PC-3 (cell line): ENCODE measurements at regions not wholly inside any gene's neighbourhood (a gene's known extent, or its start where the extent isn't known, plus 50 kb on each side); places are given as distances from the start of the nearest gene placed in this dataset.

Experiments
- ATAC-seq: fragments of 200-7000 bp; cut with Tn5 transposase; 2 replicates; pipeline ENCODE4 v1.9.1; 2020; ENCODE audit warnings: mild to moderate bottlenecking, moderate library complexity
- BruUV-seq: library from RNA; stranded (reverse); fragments of 400-500 nt; replicated peaks from 2 replicates; lab custom pipeline; 2021; lab: Mats Ljungman, UMichigan
- CTCF ChIA-PET: fragments of 300-600 bp; sonication (Branson Sonifier 250); formaldehyde crosslinking; loops from one replicate; lab custom pipeline; 2022; ENCODE audit warnings: antibody characterized with exemption; lab: Charles Lee
- POLR2A ChIA-PET: fragments of 300-600 bp; sonication (Branson Sonifier 250); formaldehyde crosslinking; loops from one replicate; lab custom pipeline; 2022; ENCODE audit warnings: antibody characterized with exemption; ENCODE audit not compliant: unreplicated experiment; lab: Charles Lee
- DNase-seq: peaks from one replicate; pipeline ENCODE4 v3.0.0-alpha.2; 2015
- H2AFZ ChIP-seq: fragments of 300-600 bp; sonication (generic); 2 replicates; pipeline ENCODE4 v1.6.0; 2016; ENCODE audit warnings: antibody characterized with exemption, low read length
- H3F3A ChIP-seq: fragments of 300-600 bp; sonication (generic); one replicate; pipeline ENCODE4 v1.6.0; 2017; ENCODE audit warnings: antibody characterized with exemption, low read length, control low read depth, mild to moderate bottlenecking; ENCODE audit not compliant: unreplicated experiment
- H3K27ac ChIP-seq: fragments of 300-600 bp; sonication (generic); 2 replicates; pipeline ENCODE4 v1.5.1; 2016; ENCODE audit warnings: mild to moderate bottlenecking, low read length
- H3K27me3 ChIP-seq: fragments of 300-600 bp; sonication (generic); 2 replicates; pipeline ENCODE4 v1.6.1; 2016; ENCODE audit warnings: low read length, mixed read lengths
- H3K36me3 ChIP-seq: fragments of 300-600 bp; sonication (generic); 2 replicates; pipeline ENCODE4 v1.6.1; 2016; ENCODE audit warnings: low read depth, mixed run types, low read length, mixed read lengths
- H3K4me1 ChIP-seq: fragments of 300-600 bp; sonication (generic); 2 replicates; pipeline ENCODE4 v1.5.1; 2016; ENCODE audit warnings: low read length; ENCODE audit not compliant: insufficient read depth
- H3K4me2 ChIP-seq: fragments of 300-600 bp; sonication (generic); 2 replicates; pipeline ENCODE4 v1.6.0; 2016; ENCODE audit warnings: low read length
- H3K4me3 ChIP-seq: fragments of 300-600 bp; sonication (generic); 2 replicates; pipeline ENCODE4 v1.5.1; 2016; ENCODE audit warnings: mild to moderate bottlenecking, low read length, mixed read lengths
- H3K79me2 ChIP-seq: fragments of 300-600 bp; sonication (generic); 2 replicates; pipeline ENCODE4 v1.6.1; 2017; ENCODE audit warnings: low read length, mixed read lengths
- H3K9ac ChIP-seq: fragments of 300-600 bp; sonication (generic); 2 replicates; pipeline ENCODE4 v1.6.0; 2016; ENCODE audit warnings: mild to moderate bottlenecking, low read length
- H3K9me2 ChIP-seq: fragments of 300-600 bp; sonication (generic); replicated peaks from 2 replicates; pipeline ENCODE4 v1.6.1; 2016; ENCODE audit warnings: mixed run types, low read length, mixed read lengths
- H3K9me3 ChIP-seq: fragments of 300-600 bp; sonication (generic); 2 replicates; pipeline ENCODE4 v1.6.1; 2016; ENCODE audit warnings: low read length, mixed read lengths
- H4K20me1 ChIP-seq: fragments of 300-600 bp; sonication (generic); 2 replicates; pipeline ENCODE4 v1.6.1; 2016; ENCODE audit warnings: low read length, mixed read lengths
- EZH2 ChIP-seq: fragments of 300-600 bp; sonication (generic); IDR thresholded peaks from one replicate; pipeline ENCODE4 v1.6.1; 2017; ENCODE audit warnings: antibody characterized with exemption, mild to moderate bottlenecking, low read length; ENCODE audit not compliant: unreplicated experiment
- EZH2phosphoT487 ChIP-seq: fragments of 300-600 bp; sonication (generic); IDR thresholded peaks from 2 replicates; pipeline ENCODE4 v1.6.1; 2018; ENCODE audit warnings: mild to moderate bottlenecking, antibody characterized with exemption, low read length, borderline replicate concordance
- intact Hi-C: fragments of 100-400 bp; cut with micrococcal nuclease; formaldehyde crosslinking; loops from 2 replicates; pipeline ENCODE4 v1.9.0; 2023
- TF ChIP-seq, protein P1 (sequence below): fragments of 300-600 bp; sonication (generic); conservative IDR thresholded peaks from 2 replicates; pipeline ENCODE4 v1.5.1; 2017; ENCODE audit warnings: antibody characterized with exemption, low read depth, mild to moderate bottlenecking, low read length

DNA sequence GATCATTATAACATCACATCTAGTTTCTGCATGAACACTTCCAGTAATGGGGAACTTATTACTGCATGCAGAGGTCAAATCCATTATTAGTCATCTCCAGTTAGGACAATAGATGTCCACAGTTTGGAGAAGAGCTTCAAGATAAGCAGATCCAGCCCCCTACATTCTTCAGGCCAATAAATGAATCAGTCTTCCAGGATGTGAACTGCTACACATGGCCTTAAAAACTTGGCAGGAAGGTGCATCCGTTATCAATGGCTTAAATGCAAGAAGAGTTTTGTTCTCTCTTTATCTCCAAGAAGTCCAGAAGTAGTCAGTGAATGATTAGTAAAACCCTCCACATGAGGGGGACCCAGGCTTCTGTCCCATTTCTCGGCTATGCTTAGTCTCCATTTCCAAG is 70.8 kb downstream of the DMRTA2 start:
- no peak for ATAC-seq
- BruUV-seq, result no TSS peak
- TF ChIP-seq EZH2 (no peak), EZH2phosphoT487 (no peak)
- TF ChIP-seq, protein P1, sequence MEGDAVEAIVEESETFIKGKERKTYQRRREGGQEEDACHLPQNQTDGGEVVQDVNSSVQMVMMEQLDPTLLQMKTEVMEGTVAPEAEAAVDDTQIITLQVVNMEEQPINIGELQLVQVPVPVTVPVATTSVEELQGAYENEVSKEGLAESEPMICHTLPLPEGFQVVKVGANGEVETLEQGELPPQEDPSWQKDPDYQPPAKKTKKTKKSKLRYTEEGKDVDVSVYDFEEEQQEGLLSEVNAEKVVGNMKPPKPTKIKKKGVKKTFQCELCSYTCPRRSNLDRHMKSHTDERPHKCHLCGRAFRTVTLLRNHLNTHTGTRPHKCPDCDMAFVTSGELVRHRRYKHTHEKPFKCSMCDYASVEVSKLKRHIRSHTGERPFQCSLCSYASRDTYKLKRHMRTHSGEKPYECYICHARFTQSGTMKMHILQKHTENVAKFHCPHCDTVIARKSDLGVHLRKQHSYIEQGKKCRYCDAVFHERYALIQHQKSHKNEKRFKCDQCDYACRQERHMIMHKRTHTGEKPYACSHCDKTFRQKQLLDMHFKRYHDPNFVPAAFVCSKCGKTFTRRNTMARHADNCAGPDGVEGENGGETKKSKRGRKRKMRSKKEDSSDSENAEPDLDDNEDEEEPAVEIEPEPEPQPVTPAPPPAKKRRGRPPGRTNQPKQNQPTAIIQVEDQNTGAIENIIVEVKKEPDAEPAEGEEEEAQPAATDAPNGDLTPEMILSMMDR, result no peak
- H3K9me3 ChIP-seq, result no peaks in the 10 kb centered on the region
- H3K27me3 ChIP-seq, result no peaks in the 10 kb centered on the region
- no peaks in the 10 kb centered on the region for H3F3A ChIP-seq
- H3K4me1 ChIP-seq, result no peaks in the 10 kb centered on the region
- H3K4me3 ChIP-seq, result no peak overlapping the region
- H3K4me2 ChIP-seq, result no peak overlapping the region
- H3K27ac ChIP-seq, result no peak overlapping the region
- H3K9me2 ChIP-seq, result no peaks in the 10 kb centered on the region
- intact Hi-C loops, result no loop called here
- ChIA-PET POLR2A (no interaction called here), CTCF (no interaction called here)
- H4K20me1 ChIP-seq, result no peaks in the 10 kb centered on the region
- DNase-seq, result no peak
- H3K36me3 ChIP-seq, result no peaks in the 10 kb centered on the region
- H2AFZ ChIP-seq, result no peak overlapping the region
- H3K9ac ChIP-seq, result no peak overlapping the region
- no peaks in the 10 kb centered on the region for H3K79me2 ChIP-seq

DNA sequence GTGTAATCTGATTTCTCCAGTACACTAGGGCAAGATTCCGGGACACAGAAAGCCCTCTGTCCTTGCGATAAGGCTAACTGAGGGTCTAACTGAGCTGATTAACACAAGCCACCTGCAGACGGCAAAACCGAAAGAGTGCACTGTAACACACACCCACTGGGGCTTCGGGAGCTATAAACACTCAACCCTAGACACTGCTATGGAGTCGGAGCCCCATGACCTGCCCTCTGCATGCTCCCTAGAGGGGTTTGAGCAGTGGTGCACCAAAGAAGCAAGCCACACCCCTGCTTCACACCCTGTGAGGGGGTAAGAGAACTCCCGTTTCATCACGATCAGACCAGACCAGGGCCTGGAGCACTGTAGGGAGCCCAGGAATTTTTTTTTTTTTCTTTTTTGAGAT is 72.4 kb downstream of the DMRTA2 start:
- intact Hi-C loops, result no loop called here
- DNase-seq (no peak), ATAC-seq (no peak)
- Histone ChIP-seq H3K9ac (no peak overlapping the region), H3K79me2 (no peaks in the 10 kb centered on the region), H3K27me3 (no peaks in the 10 kb centered on the region), H3K9me2 (no peaks in the 10 kb centered on the region), H3F3A (no peaks in the 10 kb centered on the region), H3K27ac (no peak overlapping the region), H2AFZ (no peak overlapping the region), H4K20me1 (no peaks in the 10 kb centered on the region), H3K4me2 (no peak overlapping the region), H3K9me3 (no peaks in the 10 kb centered on the region), H3K4me3 (no peak overlapping the region), H3K36me3 (no peaks in the 10 kb centered on the region), H3K4me1 (no peaks in the 10 kb centered on the region)
- TF ChIP-seq EZH2, result no peak
- ChIA-PET CTCF (no interaction called here), POLR2A (no interaction called here)
- BruUV-seq, result no TSS peak

DNA sequence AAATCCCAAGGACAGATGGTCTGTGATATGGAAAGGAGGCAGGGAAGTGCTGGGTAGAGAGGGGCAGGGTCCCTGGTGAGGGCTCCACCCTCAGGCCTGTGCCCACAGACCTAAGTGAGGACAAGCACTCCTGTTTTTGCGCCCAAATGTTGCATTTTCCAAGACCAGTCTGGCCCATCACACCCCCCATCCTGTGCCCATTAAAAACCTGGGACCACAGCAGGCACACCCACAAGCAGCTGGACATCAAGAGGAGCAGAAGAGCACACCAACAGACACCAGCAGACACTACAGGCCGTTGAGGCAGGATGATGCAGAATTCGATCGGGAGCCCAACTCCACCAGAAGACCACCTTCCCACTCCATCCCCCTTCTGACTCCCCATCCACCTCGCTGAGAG is 72.8 kb downstream of the DMRTA2 start:
- BruUV-seq, result no TSS peak
- no peaks in the 10 kb centered on the region for H3K27me3 ChIP-seq
- intact Hi-C loops, result no loop called here
- H3K9me2 ChIP-seq, result no peaks in the 10 kb centered on the region
- no peaks in the 10 kb centered on the region for H3K79me2 ChIP-seq
- H3F3A ChIP-seq, result no peaks in the 10 kb centered on the region
- no peaks in the 10 kb centered on the region for H3K4me1 ChIP-seq
- DNase-seq (no peak), ATAC-seq (no peak)
- no peaks in the 10 kb centered on the region for H4K20me1 ChIP-seq
- no peak overlapping the region for H3K4me2 ChIP-seq
- no peak overlapping the region for H3K27ac ChIP-seq
- no peak overlapping the region for H2AFZ ChIP-seq
- TF ChIP-seq EZH2 (no peak), EZH2phosphoT487 (no peak)
- TF ChIP-seq, protein P1, result no peak
- CTCF ChIA-PET, result no interaction called here
- POLR2A ChIA-PET, result no interaction called here
- no peak overlapping the region for H3K4me3 ChIP-seq
- H3K9me3 ChIP-seq, result no peaks in the 10 kb centered on the region
- no peaks in the 10 kb centered on the region for H3K36me3 ChIP-seq
- no peak overlapping the region for H3K9ac ChIP-seq
